IgD-negative memory B cell (primary cell): ENCODE measurements at regions not wholly inside any gene's neighbourhood (a gene's known extent, or its start where the extent isn't known, plus 50 kb on each side); places are given as distances from the start of the nearest gene placed in this dataset.

Source experiments
- H3K27ac Mint-ChIP-seq, 3 donors: one replicate each; pipeline ENCODE4 v1.8.0; 2020 to 2022; ENCODE audit warnings: mild to moderate bottlenecking in 3 of 3, mixed read lengths in 3 of 3, moderate library complexity in 1 of 3
- H3K27me3 Mint-ChIP-seq: one replicate; pipeline ENCODE4 v1.8.0; 2021; ENCODE audit warnings: mixed read lengths
- H3K36me3 Mint-ChIP-seq: one replicate; pipeline ENCODE4 v1.8.0; 2020; ENCODE audit warnings: mild to moderate bottlenecking, mixed read lengths
- H3K4me1 Mint-ChIP-seq, 3 donors: one replicate each; pipeline ENCODE4 v1.8.0; 2020 to 2022; ENCODE audit warnings: mixed read lengths in 3 of 3, mild to moderate bottlenecking in 1 of 3
- H3K4me3 Mint-ChIP-seq, 4 donors: one replicate each; pipeline ENCODE4 v1.8.0; 2020 to 2022; ENCODE audit warnings: mild to moderate bottlenecking in 4 of 4, mixed read lengths in 4 of 4, moderate library complexity in 3 of 4
- H3K9me3 Mint-ChIP-seq, 3 donors: one replicate each; pipeline ENCODE4 v1.8.0; 2020 to 2021; ENCODE audit warnings: mixed read lengths in 3 of 3, mild to moderate bottlenecking in 1 of 3

DNA sequence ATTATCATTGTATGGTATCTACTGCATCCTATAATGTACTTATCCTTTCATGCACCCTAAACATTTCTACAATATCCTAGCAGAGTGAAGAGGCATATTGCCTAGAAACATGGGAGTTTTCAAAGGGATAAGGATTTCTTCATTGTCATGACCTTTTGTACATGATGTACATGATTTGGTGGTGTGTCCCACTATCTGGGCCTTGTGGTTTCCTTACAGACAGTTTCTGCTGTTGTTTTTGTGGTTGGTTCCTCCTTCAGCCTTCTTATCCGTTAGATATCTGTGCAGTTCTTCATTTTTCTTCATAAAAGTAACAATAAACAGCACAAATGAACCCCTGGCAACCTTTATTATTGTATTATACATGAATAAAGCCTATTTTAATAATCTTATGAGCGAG lies 70.4 kb upstream of the BACH1 start:
- Mint-ChIP-seq H3K4me3 (peak overlapping the region in 1 of 4 donors; percentile 4), H3K4me1 (peaks cover 13 to 21% (median 14%) of the 10 kb centered on the region in 3 donors), H3K27ac (peak overlapping the region in 1 of 3 donors; percentile 1), H3K27me3 (peaks cover 3% of the 10 kb centered on the region), H3K36me3 (no peaks in the 10 kb centered on the region), H3K9me3 (peaks cover 0 to 4% (median 0%) of the 10 kb centered on the region in 3 donors)

DNA sequence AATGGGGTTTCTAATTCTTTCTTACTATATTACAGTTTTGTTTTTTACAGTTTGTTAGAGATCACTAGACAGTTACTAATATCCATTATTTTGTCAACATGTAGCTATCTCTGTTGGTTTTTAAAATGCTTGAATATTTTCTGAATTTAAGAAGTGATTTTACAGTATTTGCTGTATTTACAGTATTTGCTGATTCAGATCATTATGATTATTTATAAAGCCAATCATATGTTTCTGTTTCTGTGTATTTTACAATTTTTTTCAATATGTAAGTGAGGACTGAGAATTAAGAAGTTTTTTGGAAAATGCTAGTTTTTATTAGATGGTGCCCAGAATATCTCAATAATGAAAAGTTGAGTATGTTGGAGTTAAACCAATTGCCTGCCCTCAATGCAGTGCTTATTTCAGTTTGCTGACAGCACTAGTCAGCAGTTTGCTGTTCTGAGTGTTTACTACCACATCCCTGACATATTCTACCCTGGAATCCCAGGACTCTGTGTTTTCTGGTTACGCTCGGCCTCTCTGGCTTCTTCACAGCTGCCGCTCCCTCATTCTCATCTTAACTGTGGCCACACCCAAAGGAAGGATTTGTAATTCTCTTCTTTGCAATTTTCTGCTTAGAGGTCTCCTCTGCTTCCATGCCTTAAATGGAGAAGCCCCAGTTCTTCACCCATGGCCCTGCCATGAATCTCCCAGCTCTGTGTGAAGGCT lies 68.0 kb upstream of the BACH1 start:
- peaks cover 1% of the 10 kb centered on the region for H3K27me3 Mint-ChIP-seq
- H3K36me3 Mint-ChIP-seq = no peaks in the 10 kb centered on the region
- H3K4me3 Mint-ChIP-seq = no peak overlapping the region
- H3K9me3 Mint-ChIP-seq = peaks cover 0 to 4% (median 0%) of the 10 kb centered on the region in 3 donors
- peaks cover 23 to 33% (median 25%) of the 10 kb centered on the region in 3 donors for H3K4me1 Mint-ChIP-seq
- peak overlapping the region in 1 of 3 donors; percentile 72 for H3K27ac Mint-ChIP-seq

DNA sequence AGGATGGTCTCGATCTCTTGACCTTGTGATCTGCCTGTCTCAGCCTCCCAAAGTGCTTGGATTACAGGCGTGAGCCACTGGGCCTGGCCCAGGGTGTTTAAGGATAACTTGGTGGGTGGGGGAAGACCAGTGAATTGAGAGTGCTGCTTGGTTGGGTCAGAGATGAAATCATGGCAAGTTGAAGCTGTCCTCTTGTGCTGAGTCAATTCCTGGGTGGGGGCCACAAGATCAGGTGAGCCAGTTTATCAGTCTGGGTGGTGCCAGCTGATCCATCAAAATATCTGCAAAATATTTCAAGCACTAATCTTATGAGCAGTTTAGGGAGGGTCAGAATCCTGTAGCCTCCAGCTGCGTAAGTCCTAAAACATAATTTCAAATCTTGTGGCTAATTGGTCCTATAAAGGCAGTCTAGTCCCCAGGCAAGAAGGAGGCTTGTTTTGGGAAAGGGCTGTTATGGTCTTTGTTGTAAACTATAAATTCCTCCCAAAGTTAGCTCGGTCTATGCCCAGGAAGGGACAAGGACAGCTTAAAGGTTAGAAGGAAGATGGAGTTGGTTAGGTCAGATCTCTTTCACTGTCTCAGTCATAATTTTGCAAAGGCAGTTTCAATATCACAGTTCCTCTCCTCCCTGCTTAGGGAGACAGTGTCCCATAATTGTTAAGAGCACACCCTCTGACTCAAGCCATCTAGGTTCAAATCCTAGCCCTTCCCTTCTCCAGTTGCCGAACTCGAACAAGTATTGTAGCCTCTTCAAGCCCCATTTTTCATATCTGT lies 66.8 kb upstream of the BACH1 start:
- Mint-ChIP-seq H3K27me3 (peaks cover 1% of the 10 kb centered on the region), H3K27ac (peak overlapping the region in 1 of 3 donors; percentile 96), H3K9me3 (no peaks in the 10 kb centered on the region), H3K4me1 (peaks cover 30 to 44% (median 35%) of the 10 kb centered on the region in 3 donors), H3K4me3 (no peak overlapping the region), H3K36me3 (no peaks in the 10 kb centered on the region)

DNA sequence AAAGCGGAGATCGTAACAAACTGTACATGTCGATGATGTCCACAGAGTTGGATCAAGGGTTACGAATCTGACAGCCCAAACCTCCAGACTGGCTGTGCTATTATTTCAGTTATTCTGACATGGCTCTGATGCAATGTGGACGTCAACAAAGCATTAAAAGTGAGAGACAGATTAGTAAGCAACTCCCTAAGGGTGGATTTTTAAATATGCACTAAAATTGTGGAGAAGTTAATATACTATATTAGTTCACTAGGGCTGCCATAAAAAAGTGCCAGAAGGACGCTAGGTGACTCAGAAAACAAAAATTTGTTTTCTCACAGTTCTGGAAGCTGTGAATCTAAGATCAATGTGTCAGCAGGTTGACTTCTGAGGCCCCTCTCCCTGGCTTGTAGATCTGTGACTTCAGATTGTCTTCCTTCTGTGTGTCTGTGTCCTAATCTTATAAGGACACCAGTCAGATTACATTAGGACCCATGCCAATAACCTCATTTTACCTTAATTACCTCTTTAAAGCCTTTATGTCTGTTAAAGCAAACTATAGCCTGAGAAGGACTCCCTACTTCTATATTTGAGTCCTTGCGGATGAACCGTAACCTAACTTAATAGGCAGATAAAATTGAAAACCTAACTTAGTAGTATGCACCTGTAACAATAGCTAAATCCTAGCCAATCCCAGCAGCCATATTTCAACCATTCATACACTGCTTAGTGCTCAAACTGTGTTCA lies 66.0 kb upstream of the BACH1 start:
- peaks cover 36 to 50% (median 42%) of the 10 kb centered on the region in 3 donors for H3K4me1 Mint-ChIP-seq
- peak overlapping the region; percentile 89 to 96 (median 94) for H3K27ac Mint-ChIP-seq
- H3K4me3 Mint-ChIP-seq = peak overlapping the region; percentile 17 to 86 (median 52)

DNA sequence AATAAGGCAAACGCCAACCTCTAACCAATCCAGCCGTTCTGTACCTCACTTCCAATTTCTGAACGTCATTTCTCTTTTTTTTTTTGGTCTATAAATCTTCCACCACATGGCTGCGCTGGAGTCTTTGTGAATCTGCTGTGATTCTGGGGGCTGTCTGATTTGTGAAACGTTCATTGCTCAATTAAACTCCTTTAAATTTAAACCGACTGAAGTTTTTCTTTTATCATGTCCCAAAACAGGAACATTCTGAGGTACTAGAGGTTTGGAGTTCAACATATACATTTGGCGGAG lies 65.5 kb upstream of the BACH1 start:
- Mint-ChIP-seq H3K9me3 (peaks cover 0 to 1% (median 0%) of the 10 kb centered on the region in 3 donors), H3K27ac (peak overlapping the region; percentile 89 to 96 (median 94)), H3K4me1 (peaks cover 40 to 53% (median 44%) of the 10 kb centered on the region in 3 donors), H3K27me3 (no peaks in the 10 kb centered on the region), H3K36me3 (no peaks in the 10 kb centered on the region), H3K4me3 (peak overlapping the region; percentile 17 to 86 (median 52))

More for the DNA sequence above, 66.0 kb upstream of the BACH1 start:
- Mint-ChIP-seq H3K27me3 (no peaks in the 10 kb centered on the region), H3K36me3 (no peaks in the 10 kb centered on the region), H3K9me3 (peaks cover 0 to 1% (median 0%) of the 10 kb centered on the region in 3 donors)

DNA sequence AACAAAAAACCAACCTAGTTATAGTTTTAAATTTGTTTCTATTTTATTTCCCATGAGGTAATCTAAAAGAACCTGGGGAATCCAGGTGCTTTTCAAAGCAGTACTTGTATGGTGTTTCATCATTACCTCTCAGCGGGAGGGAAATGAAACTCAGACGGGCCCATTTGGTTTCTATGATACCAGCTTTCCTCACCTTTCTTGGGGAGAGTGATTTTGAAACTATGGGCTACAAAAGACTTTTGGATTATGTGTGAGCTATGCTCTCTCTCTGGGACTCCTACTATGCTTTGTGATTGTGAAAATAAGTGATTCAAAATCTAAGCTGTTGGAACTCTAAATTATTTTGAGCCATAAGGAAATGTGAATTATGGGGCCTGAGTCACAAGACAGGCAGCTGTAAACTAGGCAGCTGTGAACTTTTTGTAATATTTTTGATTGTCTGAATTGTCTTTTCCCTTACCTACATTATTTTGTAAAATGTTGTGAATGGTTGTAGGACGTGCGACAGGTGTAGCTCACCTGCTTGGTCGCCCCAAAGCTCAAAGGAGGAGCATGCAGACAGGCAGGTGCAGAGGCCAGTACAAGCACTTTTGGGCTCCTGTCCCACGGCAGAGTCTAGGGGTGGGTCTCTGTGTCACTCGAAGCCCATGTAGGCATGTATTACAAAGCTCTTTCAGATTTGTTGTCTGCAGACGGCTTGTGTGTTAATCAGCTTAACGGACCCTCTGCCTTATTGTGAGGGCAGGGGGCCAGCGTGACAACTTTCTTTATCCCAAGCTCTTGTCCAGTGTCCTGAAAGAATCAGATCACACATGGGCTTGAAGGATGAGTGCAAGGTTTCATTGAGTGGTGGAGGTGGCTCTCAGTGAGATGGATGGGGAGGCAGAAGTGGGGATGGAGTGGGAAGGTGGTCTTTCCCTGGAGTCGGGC lies 64.8 kb upstream of the BACH1 start:
- Mint-ChIP-seq H3K9me3 (peaks cover 0 to 1% (median 0%) of the 10 kb centered on the region in 3 donors), H3K27me3 (no peaks in the 10 kb centered on the region), H3K4me3 (peak overlapping the region in 3 of 4 donors; percentile 45 to 86 (median 59)), H3K27ac (peak overlapping the region; percentile 89 to 96 (median 94)), H3K36me3 (no peaks in the 10 kb centered on the region), H3K4me1 (peaks cover 42 to 54% (median 45%) of the 10 kb centered on the region in 3 donors)

DNA sequence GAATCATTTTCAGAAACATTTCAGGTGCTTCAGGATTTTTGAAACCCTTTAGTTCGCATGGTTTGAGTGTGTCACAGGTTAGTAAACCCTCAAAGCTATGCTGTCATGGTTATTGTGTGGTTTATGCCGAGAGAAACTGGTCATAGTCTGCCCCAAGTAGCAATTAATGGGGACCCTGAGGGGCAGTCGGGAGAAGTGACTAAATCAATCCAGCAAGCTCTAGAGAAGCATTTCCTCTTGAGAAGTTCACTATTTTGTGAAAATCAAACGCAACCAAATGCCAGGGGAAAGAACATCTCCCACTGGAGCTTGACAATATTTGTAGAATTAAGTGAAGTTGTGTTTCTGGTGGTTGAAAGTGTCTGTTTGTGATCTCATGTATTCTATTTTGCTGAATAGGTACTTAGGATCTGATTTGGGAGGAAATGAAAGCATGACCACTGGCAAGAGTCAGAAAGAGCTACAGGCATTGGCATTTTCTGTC lies 63.0 kb upstream of the BACH1 start:
- peaks cover 0 to 1% (median 0%) of the 10 kb centered on the region in 3 donors for H3K9me3 Mint-ChIP-seq
- no peaks in the 10 kb centered on the region for H3K27me3 Mint-ChIP-seq
- peak overlapping the region; percentile 11 to 49 (median 32) for H3K4me3 Mint-ChIP-seq
- H3K36me3 Mint-ChIP-seq = no peaks in the 10 kb centered on the region
- peaks cover 42 to 56% (median 48%) of the 10 kb centered on the region in 3 donors for H3K4me1 Mint-ChIP-seq
- H3K27ac Mint-ChIP-seq = peak overlapping the region; percentile 4 to 32 (median 15)

DNA sequence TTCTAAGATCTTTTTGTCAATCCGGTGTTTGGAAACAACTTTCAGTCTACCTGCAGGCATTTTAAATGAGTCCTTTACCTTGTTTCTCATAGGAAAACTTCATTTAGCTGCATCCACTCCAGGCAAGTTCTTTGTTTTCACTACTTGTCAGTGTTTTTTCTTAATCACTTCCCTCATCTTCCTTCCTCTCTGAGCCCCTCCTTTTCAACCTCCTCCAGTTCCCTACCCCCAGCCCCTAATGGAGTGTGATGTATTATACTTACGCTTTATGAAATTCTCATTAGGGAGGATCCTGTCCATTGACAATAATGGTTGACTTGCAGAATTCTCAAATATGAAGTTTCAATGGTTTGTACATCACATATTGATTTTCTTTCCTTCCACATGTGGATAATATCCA lies 62.5 kb upstream of the BACH1 start:
- no peaks in the 10 kb centered on the region for H3K36me3 Mint-ChIP-seq
- H3K4me1 Mint-ChIP-seq = peaks cover 42 to 52% (median 46%) of the 10 kb centered on the region in 3 donors
- H3K9me3 Mint-ChIP-seq = peaks cover 0 to 1% (median 0%) of the 10 kb centered on the region in 3 donors
- peak overlapping the region in 2 of 3 donors; percentile 4 to 32 for H3K27ac Mint-ChIP-seq
- no peaks in the 10 kb centered on the region for H3K27me3 Mint-ChIP-seq
- H3K4me3 Mint-ChIP-seq = peak overlapping the region in 3 of 4 donors; percentile 10 to 49 (median 16)

DNA sequence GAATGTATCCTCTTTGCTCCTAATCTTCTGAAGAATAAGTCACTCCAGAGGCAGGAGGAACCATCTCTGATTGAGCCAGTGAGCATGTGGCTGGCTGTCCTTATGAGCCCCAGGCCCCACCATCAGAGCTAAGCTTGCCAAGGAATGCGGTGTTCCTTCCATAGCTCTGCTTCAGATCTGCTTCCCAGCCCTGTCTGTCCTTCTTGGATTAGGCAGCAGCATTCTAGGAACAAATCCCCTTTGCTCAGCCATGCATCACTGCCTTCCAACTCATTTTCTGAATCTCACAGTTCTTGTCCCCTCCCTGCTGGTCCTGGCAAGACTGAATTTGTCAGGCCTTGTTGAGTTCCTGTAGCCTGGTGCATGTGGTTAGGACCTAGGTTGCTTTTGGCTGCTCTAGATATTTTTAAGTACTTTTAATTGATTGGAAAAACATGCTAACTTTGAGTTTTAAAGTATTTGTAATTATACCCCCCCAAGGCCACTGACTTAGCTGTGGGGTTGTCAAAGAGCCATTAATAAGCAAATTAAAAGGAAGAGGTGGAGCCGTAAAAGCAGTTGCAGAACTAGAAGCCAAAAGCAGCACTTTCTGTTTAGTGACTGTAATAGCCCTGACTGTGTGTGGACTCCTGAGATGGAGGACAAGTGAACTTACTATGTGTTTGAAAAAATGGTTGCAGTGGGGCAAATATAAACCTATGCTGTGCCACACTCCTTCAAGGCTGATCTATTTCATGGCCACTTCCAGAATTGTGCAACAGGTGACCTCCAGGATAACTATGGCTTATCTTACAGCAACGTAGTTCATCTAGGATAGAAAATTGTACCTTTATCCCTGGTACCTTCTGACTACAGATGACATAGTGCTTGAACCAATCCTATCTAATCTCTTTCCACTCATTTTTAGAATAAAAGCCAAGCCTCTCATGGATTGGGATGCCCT lies 61.3 kb upstream of the BACH1 start:
- H3K36me3 Mint-ChIP-seq = no peaks in the 10 kb centered on the region
- no peaks in the 10 kb centered on the region for H3K27me3 Mint-ChIP-seq
- H3K4me1 Mint-ChIP-seq = peaks cover 42 to 50% (median 44%) of the 10 kb centered on the region in 3 donors
- peaks cover 0 to 1% (median 0%) of the 10 kb centered on the region in 3 donors for H3K9me3 Mint-ChIP-seq
- peak overlapping the region in 2 of 3 donors; percentile 33 to 34 for H3K27ac Mint-ChIP-seq
- peak overlapping the region in 2 of 4 donors; percentile 72 to 75 for H3K4me3 Mint-ChIP-seq

DNA sequence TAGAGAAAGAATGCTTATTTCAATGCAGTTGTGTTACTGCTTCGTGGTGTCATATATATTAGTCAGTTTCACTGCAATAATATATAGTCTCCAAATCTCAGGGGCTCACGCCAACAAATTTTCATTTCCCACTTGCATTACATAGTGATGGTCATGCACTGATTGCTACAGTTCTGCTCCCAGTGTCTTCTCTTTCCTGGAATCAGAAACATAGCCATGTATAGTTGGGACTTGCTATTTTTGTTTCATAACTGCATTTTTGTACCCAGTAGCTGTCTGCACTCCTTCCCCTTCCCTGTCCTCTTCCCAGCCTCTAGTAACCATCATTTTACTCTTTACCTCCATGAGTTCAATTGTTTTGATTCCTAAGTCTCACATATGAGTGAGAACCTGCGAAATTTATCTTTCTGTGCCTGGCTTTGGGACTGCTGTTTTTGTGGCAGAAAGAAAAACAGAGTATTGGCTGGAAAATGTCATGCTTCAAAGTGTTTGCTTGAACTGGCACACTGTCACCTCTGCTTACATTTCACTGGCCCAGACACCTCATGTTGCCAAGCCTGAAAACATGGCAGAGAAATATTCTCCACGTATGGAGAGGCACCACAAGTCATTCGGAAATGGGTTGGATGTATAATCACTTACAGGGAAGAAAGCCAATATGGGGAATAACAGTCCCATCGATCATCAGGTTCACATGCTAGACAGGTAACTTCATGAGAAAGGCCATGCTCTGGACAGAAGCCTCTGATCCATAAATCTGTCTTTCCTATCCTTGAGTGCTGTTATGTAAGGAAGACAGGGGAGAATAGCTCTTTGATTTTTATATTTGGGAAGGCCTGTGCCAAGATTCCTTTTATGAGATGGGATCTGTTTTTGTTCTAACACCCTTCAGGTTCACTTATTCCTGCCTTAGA lies 60.4 kb upstream of the BACH1 start:
- Mint-ChIP-seq H3K27me3 (no peaks in the 10 kb centered on the region), H3K9me3 (peaks cover 0 to 1% (median 0%) of the 10 kb centered on the region in 3 donors), H3K4me1 (peaks cover 37 to 42% (median 39%) of the 10 kb centered on the region in 3 donors), H3K4me3 (peak overlapping the region in 2 of 4 donors; percentile 19 to 75), H3K27ac (no peak overlapping the region), H3K36me3 (no peaks in the 10 kb centered on the region)

DNA sequence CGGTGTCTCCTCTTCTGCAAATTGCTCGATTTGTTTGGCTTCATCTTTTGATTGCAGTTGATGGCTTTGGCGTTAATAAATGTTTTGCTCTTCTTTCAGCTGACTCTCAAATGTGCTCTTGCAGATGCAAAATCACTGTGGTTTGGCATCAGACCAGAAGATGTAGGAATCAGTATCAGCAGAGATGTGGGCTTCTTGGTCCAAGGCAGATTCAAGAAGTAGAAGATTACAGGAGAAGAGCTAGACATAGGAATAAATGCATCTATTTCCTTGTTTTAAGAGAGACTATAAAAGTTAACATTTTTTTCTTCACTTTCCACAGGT lies 59.8 kb upstream of the BACH1 start:
- no peaks in the 10 kb centered on the region for H3K27me3 Mint-ChIP-seq
- no peak overlapping the region for H3K27ac Mint-ChIP-seq
- H3K4me3 Mint-ChIP-seq = no peak overlapping the region
- H3K4me1 Mint-ChIP-seq = peaks cover 33 to 37% (median 33%) of the 10 kb centered on the region in 3 donors
- H3K9me3 Mint-ChIP-seq = peaks cover 0 to 1% (median 0%) of the 10 kb centered on the region in 3 donors
- H3K36me3 Mint-ChIP-seq = no peaks in the 10 kb centered on the region

DNA sequence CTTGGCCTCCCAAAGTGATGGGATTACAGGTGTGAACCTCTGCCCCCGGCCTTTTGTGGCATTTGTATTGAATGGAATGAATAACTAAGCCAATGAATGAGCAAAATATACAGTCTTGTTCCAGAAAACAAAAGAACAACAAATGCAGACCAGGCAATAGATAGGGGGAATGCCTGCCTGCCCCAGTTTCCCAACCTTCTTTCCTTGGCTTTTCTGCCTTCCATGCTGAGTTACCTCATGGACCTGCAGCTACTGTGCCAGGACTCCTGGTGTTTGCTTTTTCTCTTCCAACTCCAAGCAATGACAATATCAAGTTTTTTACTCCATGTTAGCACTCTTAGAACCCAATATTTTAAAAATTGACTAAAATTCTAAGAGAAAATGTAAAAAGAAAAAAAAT lies 58.6 kb upstream of the BACH1 start:
- no peaks in the 10 kb centered on the region for H3K27me3 Mint-ChIP-seq
- H3K9me3 Mint-ChIP-seq = peaks cover 0 to 1% (median 0%) of the 10 kb centered on the region in 3 donors
- H3K27ac Mint-ChIP-seq = no peak overlapping the region
- H3K4me1 Mint-ChIP-seq = peaks cover 31 to 35% (median 32%) of the 10 kb centered on the region in 3 donors
- peak overlapping the region in 1 of 4 donors; percentile 24 for H3K4me3 Mint-ChIP-seq
- H3K36me3 Mint-ChIP-seq = no peaks in the 10 kb centered on the region
